ENCODE measurements at regions not wholly inside any gene's neighbourhood (a gene's known extent, or its start where the extent isn't known, plus 50 kb on each side); places are given as distances from the start of the nearest gene placed in this dataset.
"Not testable (repeated sequence)": the region's sequence is repeated elsewhere in the genome, so short reads cannot be mapped to it uniquely, and the experiment has no call there.

GRCh38 chr20:5682556-5682955 lies 67.6 kb upstream of the SHLD1 start:
- H3K27ac ChIP-seq (ENCODE audit: extremely low read depth, low read depth, low read length); H3K9me1 ChIP-seq (ENCODE audit: control insufficient read depth, insufficient read depth, low read length); FAIRE-seq; H4K20me1 ChIP-seq (replicated peaks; ENCODE audit: control insufficient read depth, insufficient read depth, low read length); H3K36me3 ChIP-seq (ENCODE audit: control insufficient read depth, insufficient read depth, low read length); H3K9me3 ChIP-seq (replicated peaks; ENCODE audit: control insufficient read depth, insufficient read depth, low read depth, low read length); DNase-seq (ENCODE audit: extremely low read depth in 1 of 4, low spot score in 3 of 4); ATAC-seq; H3K27me3 ChIP-seq (ENCODE audit: control insufficient read depth in 2 of 2, insufficient read depth in 2 of 2, low read length in 2 of 2); in situ Hi-C loops (cut with MboI); H3K4me1 ChIP-seq (replicated peaks in 1 of 2; ENCODE audit: control insufficient read depth in 2 of 2, insufficient read depth in 2 of 2, low read length in 2 of 2); H3K4me2 ChIP-seq (ENCODE audit: insufficient read depth, low read length); intact Hi-C loops (cut with micrococcal nuclease); H3K9ac ChIP-seq (ENCODE audit: insufficient read depth in 1 of 2, low read depth in 2 of 2, low read length in 2 of 2); POLR2A ChIA-PET; H2AFZ ChIP-seq (ENCODE audit: low read depth, low read length); H3K79me2 ChIP-seq (ENCODE audit: control insufficient read depth, insufficient read depth, low read length); CTCF ChIA-PET (ENCODE audit: low intra/inter-chr PET ratio); BruUV-seq (replicated peaks); H3K4me3 ChIP-seq: not testable (repeated sequence)
- WGBS (ENCODE audit: insufficient coverage, low coverage, missing lambda C conversion rate) = no CpG with 5 or more reads among the region's 2 CpGs

- Histone ChIP-seq H3K4me2 (ENCODE audit: insufficient read depth, low read length) (no peak overlapping the region), H3K4me1 (replicated peaks in 1 of 2; ENCODE audit: control insufficient read depth in 2 of 2, insufficient read depth in 2 of 2, low read length in 2 of 2) (peaks cover 3 to 4% of the 10 kb centered on the region in 2 experiments; a peak in 3 of 5 replicates), H3K79me2 (ENCODE audit: control insufficient read depth, insufficient read depth, low read length) (no peaks in the 10 kb centered on the region), H3K36me3 (ENCODE audit: control insufficient read depth, insufficient read depth, low read length) (no peaks in the 10 kb centered on the region), H3K27ac (ENCODE audit: extremely low read depth, low read depth, low read length) (no peak overlapping the region), H3K9ac (ENCODE audit: insufficient read depth in 1 of 2, low read depth in 2 of 2, low read length in 2 of 2) (no peak overlapping the region), H3K4me3 (no peak overlapping the region), H3K9me1 (ENCODE audit: control insufficient read depth, insufficient read depth, low read length) (no peaks in the 10 kb centered on the region), H3K9me3 (replicated peaks; ENCODE audit: control insufficient read depth, insufficient read depth, low read depth, low read length) (no peaks in the 10 kb centered on the region), H4K20me1 (replicated peaks; ENCODE audit: control insufficient read depth, insufficient read depth, low read length) (no peaks in the 10 kb centered on the region), H3K27me3 (ENCODE audit: control insufficient read depth in 2 of 2, insufficient read depth in 2 of 2, low read length in 2 of 2) (no peaks in the 10 kb centered on the region), H2AFZ (ENCODE audit: low read depth, low read length) (no peak overlapping the region)
- ATAC-seq (no peak), DNase-seq (ENCODE audit: extremely low read depth in 1 of 4, low spot score in 3 of 4) (no peak), FAIRE-seq (no peak)
- BruUV-seq (replicated peaks) = no TSS peak
- ChIA-PET POLR2A (interaction anchor here (1.3 kb wide), 1 partner anchor 72 kb away, joined by 4 read pairs; no protein-coding TSS in a partner anchor), CTCF (ENCODE audit: low intra/inter-chr PET ratio) (no interaction called here)
- intact Hi-C loops (cut with micrococcal nuclease) = no loop called here
- in situ Hi-C loops (cut with MboI) = no loop called here
- TF ChIP-seq SIRT6 (IDR thresholded peaks at IDR 0.05; ENCODE audit: low read depth, low read length) = no peak
- TF ChIP-seq NR2C1 (IDR thresholded peaks at IDR 0.05) = no peak
- TF ChIP-seq NR2C1 (tag; IDR thresholded peaks at IDR 0.05) = no peak
- no peak for TF ChIP-seq BCL6 (CRISPR knock-in tag; IDR thresholded peaks at IDR 0.05)
- no peak for TF ChIP-seq JUNB (CRISPR knock-in tag; conservative IDR thresholded peaks at IDR 0.05)
- no peak for TF ChIP-seq ZBTB40 (IDR thresholded peaks at IDR 0.05)
- no peak for TF ChIP-seq ZBTB40 (CRISPR knock-in tag; IDR thresholded peaks at IDR 0.05)
- TF ChIP-seq MAFK (IDR thresholded peaks at IDR 0.05; ENCODE audit: low read length) = no peak
Observed at GRCh38 chr20:5680192-5680591, 69.4 kb upstream of the GPCPD1 start.

Measured in K562 (cell line).